GM23338 (cell line): ENCODE measurements at regions not wholly inside any gene's neighbourhood (a gene's known extent, or its start where the extent isn't known, plus 50 kb on each side); places are given as distances from the start of the nearest gene placed in this dataset.

Experiments
- ATAC-seq: fragments of 200-7000 bp; cut with Tn5 transposase; 3 replicates; pipeline ENCODE4 v1.9.1; 2020
- DNase-seq: peaks from one replicate; pipeline ENCODE4 v3.0.0-alpha.2; 2015; ENCODE audit warnings: low spot score
- H2AFZ ChIP-seq: fragments of 200-600 bp; sonication (generic); 2 replicates; pipeline ENCODE4 v1.8.0; 2016; ENCODE audit warnings: antibody characterized with exemption, mild to moderate bottlenecking, moderate library complexity
- H3F3A ChIP-seq: fragments of 200-600 bp; sonication (generic); replicated peaks from 2 replicates; pipeline ENCODE4 v1.8.0; 2017; ENCODE audit warnings: antibody characterized with exemption, mixed run types, low read depth
- H3K27ac ChIP-seq: fragments of 200-600 bp; sonication (generic); 2 replicates; pipeline ENCODE4 v1.6.1; 2016; ENCODE audit warnings: low read depth
- H3K27me3 ChIP-seq: fragments of 200-600 bp; sonication (generic); 2 replicates; pipeline ENCODE4 v1.8.0; 2016; ENCODE audit warnings: mild to moderate bottlenecking, mixed run types, moderate library complexity; ENCODE audit not compliant: insufficient read depth
- H3K36me3 ChIP-seq: fragments of 200-600 bp; sonication (generic); 2 replicates; pipeline ENCODE4 v1.8.0; 2016; ENCODE audit warnings: mild to moderate bottlenecking; ENCODE audit not compliant: insufficient read depth
- H3K4me1 ChIP-seq: fragments of 200-600 bp; sonication (generic); 2 replicates; pipeline ENCODE4 v1.8.0; 2016; ENCODE audit warnings: mild to moderate bottlenecking, moderate library complexity; ENCODE audit not compliant: insufficient read depth
- H3K4me2 ChIP-seq: fragments of 200-600 bp; sonication (generic); 2 replicates; pipeline ENCODE4 v1.7.1; 2017; ENCODE audit warnings: mixed run types
- H3K4me3 ChIP-seq: fragments of 200-600 bp; sonication (generic); 2 replicates; pipeline ENCODE4 v1.6.1; 2016; ENCODE audit warnings: mixed run types
- H3K79me2 ChIP-seq: fragments of 200-600 bp; sonication (generic); replicated peaks from 2 replicates; pipeline ENCODE4 v1.8.0; 2017; ENCODE audit warnings: mild to moderate bottlenecking; ENCODE audit not compliant: insufficient read depth
- H3K9me2 ChIP-seq: fragments of 200-600 bp; sonication (generic); 2 replicates; pipeline ENCODE4 v1.8.0; 2017; ENCODE audit not compliant: insufficient read depth
- H4K20me1 ChIP-seq: fragments of 200-600 bp; sonication (generic); replicated peaks from 2 replicates; pipeline ENCODE4 v1.8.0; 2017; ENCODE audit warnings: mild to moderate bottlenecking; ENCODE audit not compliant: insufficient read depth
- H3K27ac Mint-ChIP-seq: 2 replicates; pipeline ENCODE4 v1.8.0; 2020; ENCODE audit warnings: inconsistent platforms, mild to moderate bottlenecking, moderate library complexity, mixed read lengths
- H3K27me3 Mint-ChIP-seq: 3 replicates; pipeline ENCODE4 v1.8.0; 2022; ENCODE audit warnings: low read depth, mild to moderate bottlenecking, moderate library complexity, mixed read lengths, inconsistent platforms; ENCODE audit not compliant: insufficient read depth, poor library complexity
- H3K36me3 Mint-ChIP-seq: 3 replicates; pipeline ENCODE4 v1.8.0; 2021; ENCODE audit warnings: low read depth, mild to moderate bottlenecking, inconsistent platforms, moderate library complexity, mixed read lengths
- H3K4me1 Mint-ChIP-seq: 3 replicates; pipeline ENCODE4 v1.8.0; 2020; ENCODE audit warnings: mild to moderate bottlenecking, inconsistent platforms, mixed read lengths
- H3K4me3 Mint-ChIP-seq: 3 replicates; pipeline ENCODE4 v1.8.0; 2021; ENCODE audit warnings: moderate library complexity, mild to moderate bottlenecking, inconsistent platforms, mixed read lengths
- H3K9me3 Mint-ChIP-seq: 3 replicates; pipeline ENCODE4 v1.8.0; 2020; ENCODE audit warnings: moderate library complexity, mild to moderate bottlenecking, inconsistent platforms, mixed read lengths
- CREB1 ChIP-seq: fragments of 250-450 bp; sonication (Bioruptor Pico); IDR thresholded peaks from 2 replicates; pipeline ENCODE4 v1.5.0; 2020; ENCODE audit warnings: low read depth, mild to moderate bottlenecking, moderate library complexity
- JUNB ChIP-seq: IDR thresholded peaks from one replicate; pipeline ENCODE4 v1.6.1; 2016; ENCODE audit warnings: antibody characterized with exemption; ENCODE audit not compliant: unreplicated experiment
- POLR2AphosphoS5 ChIP-seq: IDR thresholded peaks from 2 replicates; pipeline ENCODE4 v1.6.1; 2016; ENCODE audit warnings: antibody characterized with exemption, low read depth
- STAT1 ChIP-seq: IDR thresholded peaks from one replicate; pipeline ENCODE4 v1.6.1; 2016; ENCODE audit warnings: antibody characterized with exemption; ENCODE audit not compliant: unreplicated experiment
- ZNF114 ChIP-seq: fragments of 250-450 bp; sonication (Bioruptor Pico); IDR thresholded peaks from 2 replicates; pipeline ENCODE4 v1.5.0; 2020; ENCODE audit warnings: mild to moderate bottlenecking, moderate library complexity
- ZNF462 ChIP-seq: fragments of 250-450 bp; sonication (Bioruptor Pico); IDR thresholded peaks from 2 replicates; pipeline ENCODE4 v1.5.0; 2020; ENCODE audit warnings: mild to moderate bottlenecking, moderate library complexity

- TF ChIP-seq ZNF462 (no peak), STAT1 (no peak), CREB1 (CRISPR knock-in tag) (no peak), JUNB (no peak)
Observed at GRCh38 chr18:46423226-46423805, 233.7 kb downstream of the LOXHD1 start (continued).

- Histone ChIP-seq H3K27ac (no peak overlapping the region), H3K79me2 (no peaks in the 10 kb centered on the region), H3K27me3 (no peaks in the 10 kb centered on the region), H3K36me3 (no peaks in the 10 kb centered on the region), H3K4me1 (peaks cover 5% of the 10 kb centered on the region), H3F3A (no peaks in the 10 kb centered on the region), H3K4me2 (0 out of 2 replicates have a peak overlapping the region, but pooled peaks have one; percentile 16), H3K9me2 (no peaks in the 10 kb centered on the region), H4K20me1 (no peaks in the 10 kb centered on the region), H2AFZ (no peak overlapping the region), H3K4me3 (no peak overlapping the region)
- Mint-ChIP-seq H3K4me3 (no peak overlapping the region), H3K27ac (no peak overlapping the region), H3K27me3 (peaks cover 21% of the 10 kb centered on the region), H3K36me3 (no peaks in the 10 kb centered on the region; the same call in 2 of the 3 replicates), H3K4me1 (peaks cover 29% of the 10 kb centered on the region), H3K9me3 (no peaks in the 10 kb centered on the region)
- TF ChIP-seq POLR2AphosphoS5 = no peak
- no peak for TF ChIP-seq STAT1
- no peak for TF ChIP-seq ZNF114 (CRISPR knock-in tag)
- peak; percentile 78 for DNase-seq
- peak; percentile 96 for ATAC-seq
Observed at GRCh38 chr18:46424898-46425297, 232.1 kb downstream of the LOXHD1 start.
